ENCODE measurements at regions not wholly inside any gene's neighbourhood (a gene's known extent, or its start where the extent isn't known, plus 50 kb on each side); places are given as distances from the start of the nearest gene placed in this dataset.
A peak's percentile ranks its signal among the peaks of the same experiment; 100 is the strongest.

DNA sequence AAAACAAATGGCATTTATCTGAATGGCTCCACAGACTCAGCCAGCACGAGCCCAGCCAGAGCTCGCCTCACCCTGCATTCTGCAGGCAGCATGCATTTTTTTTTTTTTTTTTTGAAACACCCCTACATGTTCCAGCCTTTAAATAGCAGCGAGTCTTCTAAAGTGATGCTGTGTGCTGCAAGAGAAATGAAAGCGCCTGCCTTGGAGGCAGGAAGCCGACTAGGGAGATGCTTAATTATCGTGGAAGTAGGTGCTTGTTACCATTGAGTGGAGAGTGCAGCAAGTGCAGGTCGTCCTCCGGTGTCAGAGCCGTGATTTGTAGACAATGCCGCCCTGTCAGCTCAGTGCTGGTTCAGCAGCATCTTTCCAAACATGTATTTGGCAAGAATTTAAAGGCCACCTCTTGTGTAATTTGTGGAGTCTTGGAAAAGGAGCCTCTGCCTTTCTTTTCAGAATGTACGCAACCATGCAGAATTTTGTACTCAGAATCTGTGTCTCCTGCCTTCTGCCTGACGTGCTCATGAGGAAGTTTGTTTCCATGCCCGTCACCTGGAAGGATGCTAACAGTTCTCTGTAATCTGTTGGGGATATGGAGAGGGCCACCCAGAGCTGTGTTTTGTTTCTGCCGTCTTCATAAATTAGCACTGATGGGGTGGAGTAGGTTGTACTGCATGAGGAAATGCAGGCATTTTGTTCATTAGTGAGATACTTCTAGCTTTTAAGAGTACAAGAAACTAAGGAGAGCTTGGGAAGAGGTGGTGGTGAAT is 345.9 kb upstream of the RGS6 start:
- Histone ChIP-seq H3K9me3 (no peaks in the 10 kb centered on the region), H3K27ac (no peak overlapping the region), H3K36me3 (no peaks in the 10 kb centered on the region), H3K27me3 (no peaks in the 10 kb centered on the region), H3K4me3 (no peak overlapping the region), H3K4me1 (peaks cover 0 to 9% (median 2%) of the 10 kb centered on the region in 4 donors)
- ATAC-seq = peak; percentile 59 to 82 (median 64)
- intact Hi-C loops (cut with DNase I) = no loop called here
- TF ChIP-seq, protein P1, sequence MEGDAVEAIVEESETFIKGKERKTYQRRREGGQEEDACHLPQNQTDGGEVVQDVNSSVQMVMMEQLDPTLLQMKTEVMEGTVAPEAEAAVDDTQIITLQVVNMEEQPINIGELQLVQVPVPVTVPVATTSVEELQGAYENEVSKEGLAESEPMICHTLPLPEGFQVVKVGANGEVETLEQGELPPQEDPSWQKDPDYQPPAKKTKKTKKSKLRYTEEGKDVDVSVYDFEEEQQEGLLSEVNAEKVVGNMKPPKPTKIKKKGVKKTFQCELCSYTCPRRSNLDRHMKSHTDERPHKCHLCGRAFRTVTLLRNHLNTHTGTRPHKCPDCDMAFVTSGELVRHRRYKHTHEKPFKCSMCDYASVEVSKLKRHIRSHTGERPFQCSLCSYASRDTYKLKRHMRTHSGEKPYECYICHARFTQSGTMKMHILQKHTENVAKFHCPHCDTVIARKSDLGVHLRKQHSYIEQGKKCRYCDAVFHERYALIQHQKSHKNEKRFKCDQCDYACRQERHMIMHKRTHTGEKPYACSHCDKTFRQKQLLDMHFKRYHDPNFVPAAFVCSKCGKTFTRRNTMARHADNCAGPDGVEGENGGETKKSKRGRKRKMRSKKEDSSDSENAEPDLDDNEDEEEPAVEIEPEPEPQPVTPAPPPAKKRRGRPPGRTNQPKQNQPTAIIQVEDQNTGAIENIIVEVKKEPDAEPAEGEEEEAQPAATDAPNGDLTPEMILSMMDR (IDR thresholded peaks at IDR 0.05) = no peak
- TF ChIP-seq POLR2A (IDR thresholded peaks at IDR 0.05) = no peak
- DNase-seq = no peak
- 39% methylated on average over 13 of the region's 14 CpGs for WGBS (ENCODE audit: insufficient coverage, low coverage, low lambda C conversion rate, missing lambda C conversion rate)

DNA sequence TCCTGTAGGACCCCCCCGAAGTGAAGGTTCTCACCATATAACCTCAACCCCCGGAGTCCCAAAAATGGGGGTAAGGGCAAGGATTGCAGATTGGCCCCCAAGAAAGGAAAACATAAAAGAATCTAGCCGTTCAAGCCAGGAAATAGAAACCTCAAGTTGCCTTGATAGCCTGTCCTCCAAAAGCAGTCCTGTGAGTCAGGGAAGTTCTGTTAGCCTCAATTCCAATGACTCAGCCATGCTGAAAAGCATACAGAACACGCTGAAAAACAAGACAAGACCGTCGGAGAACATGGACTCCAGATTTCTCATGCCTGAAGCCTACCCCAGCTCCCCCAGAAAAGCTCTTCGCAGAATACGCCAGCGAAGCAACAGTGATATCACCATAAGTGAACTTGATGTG is 344.2 kb upstream of the RGS6 start:
- Histone ChIP-seq H3K4me1 (peaks cover 0 to 3% (median 2%) of the 10 kb centered on the region in 4 donors), H3K36me3 (no peaks in the 10 kb centered on the region), H3K4me3 (no peak overlapping the region), H3K9me3 (no peaks in the 10 kb centered on the region), H3K27me3 (no peaks in the 10 kb centered on the region), H3K27ac (no peak overlapping the region)
- ATAC-seq = no peak
- no peak for TF ChIP-seq POLR2A (IDR thresholded peaks at IDR 0.05)
- TF ChIP-seq, protein P1 (IDR thresholded peaks at IDR 0.05) = no peak
- DNase-seq = no peak
- 92% methylated on average over 6 of the region's 9 CpGs for WGBS (ENCODE audit: insufficient coverage, low coverage, low lambda C conversion rate, missing lambda C conversion rate)
- intact Hi-C loops (cut with DNase I) = no loop called here

DNA sequence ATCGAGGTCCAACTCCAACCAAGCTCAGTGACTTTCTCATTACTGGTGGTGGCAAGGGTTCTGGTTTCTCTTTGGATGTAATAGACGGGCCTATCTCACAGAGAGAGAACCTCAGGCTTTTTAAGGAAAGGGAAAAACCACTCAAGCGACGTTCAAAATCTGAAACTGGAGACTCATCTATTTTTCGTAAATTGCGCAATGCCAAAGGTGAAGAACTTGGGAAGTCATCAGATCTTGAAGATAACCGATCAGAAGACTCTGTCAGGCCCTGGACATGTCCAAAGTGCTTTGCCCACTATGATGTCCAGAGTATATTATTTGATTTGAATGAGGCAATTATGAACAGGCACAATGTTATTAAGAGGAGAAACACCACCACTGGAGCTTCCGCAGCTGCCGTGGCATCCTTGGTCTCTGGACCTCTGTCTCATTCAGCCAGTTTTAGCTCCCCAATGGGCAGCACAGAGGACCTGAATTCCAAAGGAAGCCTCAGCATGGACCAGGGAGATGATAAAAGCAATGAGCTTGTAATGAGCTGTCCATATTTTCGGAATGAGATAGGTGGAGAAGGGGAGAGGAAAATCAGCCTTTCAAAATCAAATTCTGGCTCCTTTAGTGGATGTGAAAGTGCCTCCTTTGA is 343.5 kb upstream of the RGS6 start:
- Histone ChIP-seq H3K4me1 (peaks cover 0 to 3% (median 0%) of the 10 kb centered on the region in 4 donors), H3K27me3 (no peaks in the 10 kb centered on the region), H3K27ac (no peak overlapping the region), H3K4me3 (no peak overlapping the region), H3K9me3 (no peaks in the 10 kb centered on the region), H3K36me3 (no peaks in the 10 kb centered on the region)
- WGBS (ENCODE audit: insufficient coverage, low coverage, low lambda C conversion rate, missing lambda C conversion rate) = 96% methylated on average over 9 of the region's 10 CpGs
- intact Hi-C loops (cut with DNase I) = no loop called here
- ATAC-seq (no peak), DNase-seq (no peak)
- TF ChIP-seq, protein P1 (IDR thresholded peaks at IDR 0.05) = no peak
- TF ChIP-seq POLR2A (IDR thresholded peaks at IDR 0.05) = no peak

DNA sequence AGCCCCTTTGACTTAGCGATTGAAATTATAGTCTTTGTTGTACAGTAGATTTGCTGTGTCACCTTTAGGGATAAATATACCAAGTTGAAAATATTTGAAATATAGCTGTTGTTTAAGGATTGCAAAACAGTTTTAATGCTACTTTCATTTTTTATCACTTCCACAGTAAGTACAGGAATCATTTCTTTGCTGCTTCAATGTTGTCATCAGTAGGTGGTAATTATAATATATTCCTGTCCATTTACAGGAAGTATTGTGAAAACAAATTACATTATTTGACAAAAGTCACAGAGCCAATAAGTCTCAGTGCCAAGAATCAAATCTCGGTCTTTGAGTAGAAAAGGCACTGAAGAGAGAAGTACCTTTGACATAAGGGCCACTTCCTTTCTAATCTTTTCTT is 342.6 kb upstream of the RGS6 start:
- WGBS (ENCODE audit: insufficient coverage, low coverage, low lambda C conversion rate, missing lambda C conversion rate) = 69% methylated on average over 2 of the region's 2 CpGs
- intact Hi-C loops (cut with DNase I) = no loop called here
- TF ChIP-seq, protein P1 (IDR thresholded peaks at IDR 0.05) = no peak
- TF ChIP-seq POLR2A (IDR thresholded peaks at IDR 0.05) = no peak
- H3K27ac ChIP-seq = no peak overlapping the region
- H3K9me3 ChIP-seq = no peaks in the 10 kb centered on the region
- H3K36me3 ChIP-seq = no peaks in the 10 kb centered on the region
- no peak for ATAC-seq
- no peak overlapping the region for H3K4me3 ChIP-seq
- H3K27me3 ChIP-seq = no peaks in the 10 kb centered on the region
- no peak for DNase-seq
- peaks cover 0 to 3% (median 0%) of the 10 kb centered on the region in 4 donors for H3K4me1 ChIP-seq

All from right lobe of liver (tissue), 6 donors.